Cardiac fibroblast (primary cell): ENCODE measurements at regions not wholly inside any gene's neighbourhood (a gene's known extent, or its start where the extent isn't known, plus 50 kb on each side); places are given as distances from the start of the nearest gene placed in this dataset.

Experiments used
- DNase-seq, 2 donors: peaks; one replicate each; pipeline versions ENCODE4 v3.0.0 to v3.0.0-alpha.2; 2010; ENCODE audit warnings: low read depth in 2 of 2
- H3K4me3 ChIP-seq, 2 donors: replicated peaks in 1 of 2; 1 replicate in 1 of 2; 2 replicates in 1 of 2; pipeline ENCODE4 v1.5.1; 2011; ENCODE audit warnings: low read depth in 2 of 2, low read length in 2 of 2, mild to moderate bottlenecking in 2 of 2, moderate library complexity in 1 of 2
- TF ChIP-seq, protein P1 (sequence below): IDR thresholded peaks from one replicate; pipeline ENCODE4 v1.5.1; 2011; ENCODE audit warnings: low read depth, mild to moderate bottlenecking, low read length, inconsistent platforms

DNA sequence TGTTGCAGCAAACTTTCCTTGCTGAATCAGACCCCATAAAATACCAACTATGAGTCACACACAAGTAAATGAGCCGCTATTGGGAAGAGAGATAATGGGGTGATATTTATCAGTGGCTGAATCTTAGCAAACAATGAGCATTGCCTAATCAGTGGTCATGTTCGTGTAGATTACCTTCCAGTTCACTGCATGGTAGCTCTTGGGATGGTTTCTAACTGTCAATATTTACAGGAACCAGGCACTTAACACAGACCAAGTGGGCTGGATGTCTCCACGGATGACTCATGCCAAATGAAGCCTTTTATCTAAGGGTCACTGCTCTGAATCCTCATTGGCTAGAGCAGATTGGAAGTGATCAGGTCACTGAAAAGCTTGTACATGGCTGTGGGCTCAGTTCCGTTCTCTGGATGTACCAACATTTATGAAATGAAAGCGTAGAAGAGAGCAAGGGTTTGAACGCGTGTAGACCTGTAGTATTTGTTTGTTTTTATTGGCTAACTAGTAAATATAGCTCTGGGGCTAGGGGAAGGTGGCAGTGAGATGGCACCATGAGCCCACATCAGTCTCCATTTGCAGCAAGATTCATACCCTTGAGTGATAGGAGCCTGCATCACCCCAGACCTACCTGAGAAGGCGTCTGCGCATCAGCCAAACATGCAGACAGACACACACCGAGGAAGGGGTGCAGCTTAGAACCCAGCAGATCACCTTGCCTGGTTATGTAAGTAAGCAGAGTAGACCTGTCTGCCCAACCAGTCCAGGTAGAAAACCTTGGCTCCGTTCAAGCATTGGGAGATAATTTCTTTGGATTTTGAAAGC lies 153.3 kb downstream of the TOMM20 start:
- peak; percentile 94 to 96 for DNase-seq
- TF ChIP-seq, protein P1, sequence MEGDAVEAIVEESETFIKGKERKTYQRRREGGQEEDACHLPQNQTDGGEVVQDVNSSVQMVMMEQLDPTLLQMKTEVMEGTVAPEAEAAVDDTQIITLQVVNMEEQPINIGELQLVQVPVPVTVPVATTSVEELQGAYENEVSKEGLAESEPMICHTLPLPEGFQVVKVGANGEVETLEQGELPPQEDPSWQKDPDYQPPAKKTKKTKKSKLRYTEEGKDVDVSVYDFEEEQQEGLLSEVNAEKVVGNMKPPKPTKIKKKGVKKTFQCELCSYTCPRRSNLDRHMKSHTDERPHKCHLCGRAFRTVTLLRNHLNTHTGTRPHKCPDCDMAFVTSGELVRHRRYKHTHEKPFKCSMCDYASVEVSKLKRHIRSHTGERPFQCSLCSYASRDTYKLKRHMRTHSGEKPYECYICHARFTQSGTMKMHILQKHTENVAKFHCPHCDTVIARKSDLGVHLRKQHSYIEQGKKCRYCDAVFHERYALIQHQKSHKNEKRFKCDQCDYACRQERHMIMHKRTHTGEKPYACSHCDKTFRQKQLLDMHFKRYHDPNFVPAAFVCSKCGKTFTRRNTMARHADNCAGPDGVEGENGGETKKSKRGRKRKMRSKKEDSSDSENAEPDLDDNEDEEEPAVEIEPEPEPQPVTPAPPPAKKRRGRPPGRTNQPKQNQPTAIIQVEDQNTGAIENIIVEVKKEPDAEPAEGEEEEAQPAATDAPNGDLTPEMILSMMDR: no peak
- no peak overlapping the region for H3K4me3 ChIP-seq

DNA sequence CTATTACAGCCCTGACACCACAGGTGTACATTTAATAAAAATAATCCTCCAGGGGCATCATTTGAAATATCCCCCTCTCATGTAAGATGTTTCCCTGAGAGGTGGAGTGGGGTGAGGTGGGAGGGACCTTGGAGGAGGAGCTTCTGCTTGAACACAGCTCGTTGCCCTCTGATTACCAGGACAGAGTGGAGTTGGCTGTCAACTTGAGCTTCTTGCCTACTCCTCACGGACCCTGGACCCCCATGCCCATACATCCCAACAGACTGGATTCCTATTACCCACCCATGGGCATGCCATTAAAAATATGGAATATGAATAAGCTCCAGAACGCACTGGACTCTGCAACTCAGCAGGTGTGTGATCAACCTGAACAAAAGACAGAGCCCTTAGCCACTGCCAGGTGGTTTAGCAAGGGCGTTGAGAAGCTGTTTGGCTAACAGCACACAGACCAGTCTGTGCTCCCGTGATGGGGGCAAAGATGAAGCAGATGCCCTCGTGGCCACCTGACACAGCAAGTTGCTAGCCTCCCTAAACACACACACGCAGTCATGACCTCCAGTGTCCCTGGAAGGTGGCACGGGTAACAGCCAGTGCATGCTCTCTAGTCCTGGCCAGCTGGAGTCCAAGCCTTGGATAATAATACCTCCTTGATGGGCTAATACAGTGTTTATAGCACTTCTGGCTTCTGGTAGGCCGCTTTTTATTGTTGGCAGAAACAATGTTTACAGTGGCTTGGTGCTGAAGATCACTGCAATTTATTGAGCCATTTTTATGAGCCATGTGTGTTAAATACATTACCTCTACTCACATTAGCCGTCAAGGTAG lies 155.0 kb downstream of the TOMM20 start:
- H3K4me3 ChIP-seq: no peak overlapping the region
- TF ChIP-seq, protein P1: no peak
- no peak for DNase-seq

DNA sequence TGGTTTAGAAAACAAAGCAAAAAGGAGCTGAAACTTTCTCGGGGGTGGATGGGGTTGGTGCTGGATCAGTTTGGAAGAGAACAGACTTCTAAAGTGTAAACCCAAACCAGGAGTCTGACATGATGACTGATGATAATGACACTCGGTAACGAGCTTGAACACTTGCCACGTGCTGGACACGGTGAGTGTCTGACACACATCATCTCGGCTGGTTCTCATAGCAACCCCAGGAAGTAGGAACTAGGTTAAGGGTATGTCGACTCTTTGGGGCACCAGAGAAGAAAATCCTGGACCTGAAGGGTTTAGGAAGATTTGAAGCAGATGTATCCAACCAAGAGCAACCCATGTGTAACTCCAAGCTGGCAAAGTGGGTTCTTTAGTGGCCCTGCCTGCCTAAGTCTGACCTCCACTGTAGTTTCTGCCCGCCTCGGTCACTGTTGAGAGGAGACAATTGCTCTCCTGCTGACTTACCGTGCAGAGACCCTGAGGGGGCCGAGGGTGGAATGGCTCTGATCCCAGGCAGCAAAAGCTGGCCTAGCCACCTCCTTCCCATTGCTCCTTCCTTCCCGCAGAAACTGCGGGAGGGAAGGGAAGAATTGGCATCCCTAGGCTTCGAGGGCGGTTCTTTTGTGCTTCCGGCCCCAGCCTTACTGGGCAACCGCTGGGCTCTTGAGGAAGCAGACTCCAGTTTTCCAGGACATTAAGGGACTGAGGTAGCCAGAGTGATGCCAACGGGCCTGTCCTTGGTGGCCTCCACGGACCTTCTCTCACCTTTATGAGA lies 156.0 kb downstream of the TOMM20 start:
- TF ChIP-seq, protein P1: no peak
- no peak for DNase-seq
- H3K4me3 ChIP-seq: no peak overlapping the region

DNA sequence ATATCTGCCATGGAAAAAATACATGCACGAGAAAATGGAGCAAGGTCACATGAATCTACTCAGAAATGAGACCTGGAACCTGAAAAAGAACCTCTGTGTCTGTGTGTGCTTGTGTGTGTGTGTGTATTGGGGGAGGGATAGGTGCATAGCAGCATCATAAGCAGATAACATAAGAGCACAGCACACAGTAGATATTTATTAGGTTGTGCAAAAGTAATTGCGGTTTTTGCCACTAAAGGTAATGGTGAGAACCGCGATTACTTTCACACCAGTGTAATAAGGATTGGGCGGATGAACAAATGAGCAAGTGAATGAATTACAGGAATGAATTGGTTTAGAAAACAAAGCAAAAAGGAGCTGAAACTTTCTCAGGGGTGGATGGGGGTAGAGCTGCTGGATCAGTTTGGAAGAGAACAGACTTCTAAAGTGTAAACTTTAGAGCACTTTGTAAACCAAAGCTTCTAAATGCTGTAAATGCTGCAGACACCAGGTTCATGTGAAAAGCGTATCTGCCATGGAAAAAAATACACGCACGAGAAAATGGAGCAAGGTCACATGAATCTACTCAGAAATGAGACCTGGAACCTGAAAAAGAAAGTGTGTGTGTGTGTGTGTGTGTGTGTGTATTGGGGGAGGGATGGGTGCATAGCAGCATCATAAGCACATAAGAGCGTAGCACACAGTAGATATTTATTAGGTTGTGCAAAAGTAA lies 156.9 kb downstream of the TOMM20 start:
- TF ChIP-seq, protein P1: no peak
- H3K4me3 ChIP-seq: no peak overlapping the region
- no peak for DNase-seq

DNA sequence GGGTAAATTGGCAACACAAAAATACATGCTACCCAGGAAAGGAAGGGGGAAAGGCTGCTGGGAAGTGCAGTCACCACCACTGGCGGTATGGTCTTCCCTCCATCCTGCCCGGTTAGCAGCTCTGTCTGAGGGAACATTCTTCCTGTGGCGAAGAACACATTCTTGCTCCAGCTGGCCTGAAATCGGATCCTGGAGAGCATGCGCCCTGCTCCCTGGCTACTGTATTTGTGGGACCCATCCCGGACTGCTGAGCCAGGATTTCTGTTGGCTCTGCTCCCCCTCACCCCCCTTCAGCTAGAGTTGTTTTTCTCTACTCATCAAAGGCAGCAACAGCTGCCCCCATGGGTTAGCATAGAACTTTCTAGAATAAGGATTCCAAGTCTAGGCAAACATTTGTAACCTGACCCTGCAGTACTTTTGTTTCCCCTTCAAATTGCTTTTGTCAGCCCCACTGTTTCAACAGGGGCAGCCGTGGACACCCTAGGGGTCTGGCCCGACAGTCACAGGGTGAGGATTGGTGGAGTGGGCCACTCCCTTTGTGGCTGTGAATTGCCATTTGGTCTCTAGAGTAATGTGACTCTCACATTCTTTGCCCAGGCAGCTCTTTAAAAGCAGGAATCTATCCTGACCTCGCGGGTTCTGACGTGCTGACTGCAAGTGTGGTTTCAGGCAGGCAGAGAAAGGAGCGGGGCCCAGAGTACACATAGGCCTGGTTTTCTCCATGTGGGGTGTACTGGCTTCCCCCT lies 157.7 kb downstream of the TOMM20 start:
- DNase-seq: peak; percentile 93 to 98
- TF ChIP-seq, protein P1: no peak
- H3K4me3 ChIP-seq: no peak overlapping the region
